A549 (cell line): ENCODE measurements at regions not wholly inside any gene's neighbourhood (a gene's known extent, or its start where the extent isn't known, plus 50 kb on each side); places are given as distances from the start of the nearest gene placed in this dataset.

Experiments used
- ATAC-seq, 2 experiments: fragments of 200-7000 bp in 1 of 2; fragments of >200 bp in 1 of 2; cut with Nextera tagmentation in 1 of 2; cut with Tn5 transposase in 1 of 2; 3 replicates each; pipeline versions ENCODE4 v1.8.0 to v1.9.1; 2018 to 2020; ENCODE audit warnings: mild to moderate bottlenecking in 1 of 2, moderate library complexity in 1 of 2
- CTCF ChIA-PET: fragments of 300-600 bp; sonication (Branson Sonifier 250); formaldehyde crosslinking; extraction: SDS; loops from one replicate; lab custom pipeline; 2021; ENCODE audit warnings: antibody characterized with exemption, inconsistent platforms; lab: Yijun Ruan, JAX
- POLR2A ChIA-PET: fragments of 350-600 bp; formaldehyde crosslinking; extraction: SDS; loops from one replicate; lab custom pipeline; 2021; ENCODE audit warnings: antibody characterized with exemption, inconsistent platforms; lab: Yijun Ruan, JAX
- DNase-seq, 2 experiments: peaks; one replicate each; pipeline versions ENCODE4 v3.0.0 to v3.0.0-alpha.2; 2011 to 2016; ENCODE audit warnings: low read depth in 1 of 2, low spot score in 1 of 2
- FAIRE-seq: peaks from 2 replicates; lab custom pipeline; 2011; peaks lifted over from hg19 to GRCh38; lab: Jason Lieb, UNC
- H3K27ac ChIP-seq, 2 experiments: fragments of >200 bp; sonication (Bioruptor Twin); formaldehyde crosslinking; 3 replicates each; pipeline ENCODE4 v1.5.1; 2016 to 2017
- H3K4me1 ChIP-seq: fragments of >200 bp; sonication (Bioruptor Twin); formaldehyde crosslinking; 3 replicates; pipeline ENCODE4 v1.6.1; 2016
- H3K4me2 ChIP-seq: fragments of >200 bp; sonication (Bioruptor Twin); formaldehyde crosslinking; 3 replicates; pipeline ENCODE4 v1.6.1; 2016
- H3K4me3 ChIP-seq: fragments of >200 bp; sonication (Bioruptor Twin); formaldehyde crosslinking; 3 replicates; pipeline ENCODE4 v1.5.1; 2016
- H3K9me3 ChIP-seq: fragments of >200 bp; sonication (Bioruptor Twin); formaldehyde crosslinking; 3 replicates; pipeline ENCODE4 v1.6.1; 2016
- BCL3 ChIP-seq: fragments of >200 bp; sonication (Bioruptor Twin); formaldehyde crosslinking; IDR thresholded peaks from 3 replicates; pipeline ENCODE4 v1.6.1; 2016
- E2F6 ChIP-seq: IDR thresholded peaks from 2 replicates; pipeline ENCODE4 v1.6.1; 2012; ENCODE audit warnings: low read depth, borderline replicate concordance
- ELK1 ChIP-seq: fragments of 150-350 bp; IDR thresholded peaks from 2 replicates; pipeline ENCODE4 v1.6.1; 2014; ENCODE audit warnings: low read depth, mild to moderate bottlenecking, low read length
- EP300 ChIP-seq, 2 experiments: fragments of >200 bp; sonication (Bioruptor Twin); formaldehyde crosslinking; IDR thresholded peaks; 2 replicates in 1 of 2; 3 replicates in 1 of 2; pipeline ENCODE4 v1.6.1; 2016 to 2017
- FOXS1 ChIP-seq: fragments of 250-450 bp; sonication (Bioruptor Pico); IDR thresholded peaks from 2 replicates; pipeline ENCODE4 v1.5.0; 2020; ENCODE audit warnings: mild to moderate bottlenecking, moderate library complexity
- HDAC2 ChIP-seq: fragments of 200-600 bp; sonication (generic); IDR thresholded peaks from 2 replicates; pipeline ENCODE4 v1.6.1; 2016
- HOXA7 ChIP-seq: fragments of 250-450 bp; sonication (Bioruptor Pico); IDR thresholded peaks from 2 replicates; pipeline ENCODE4 v1.5.0; 2020; ENCODE audit warnings: mild to moderate bottlenecking, moderate library complexity
- JUNB ChIP-seq: fragments of >200 bp; sonication (Bioruptor Twin); formaldehyde crosslinking; IDR thresholded peaks from 2 replicates; pipeline ENCODE4 v1.6.1; 2016
- KDM1A ChIP-seq: fragments of 200-600 bp; sonication (generic); IDR thresholded peaks from 2 replicates; pipeline ENCODE4 v1.6.1; 2016; ENCODE audit warnings: low read depth, mild to moderate bottlenecking
- KDM5A ChIP-seq: fragments of 200-600 bp; sonication (generic); IDR thresholded peaks from 2 replicates; pipeline ENCODE4 v1.6.1; 2016; ENCODE audit warnings: antibody characterized with exemption, mild to moderate bottlenecking
- MAX ChIP-seq: IDR thresholded peaks from 2 replicates; pipeline ENCODE4 v1.6.1; 2012
- MYC ChIP-seq: IDR thresholded peaks from 2 replicates; pipeline ENCODE4 v1.6.1; 2012; ENCODE audit warnings: mild to moderate bottlenecking, inconsistent platforms, low read length, improper control_type of control experiment, borderline replicate concordance
- NFE2L2 ChIP-seq: fragments of 150-350 bp; conservative IDR thresholded peaks from 2 replicates; pipeline ENCODE4 v1.6.1; 2014; ENCODE audit warnings: low read length
- NPAS2 ChIP-seq: fragments of 250-450 bp; sonication (Bioruptor Pico); IDR thresholded peaks from 2 replicates; pipeline ENCODE4 v1.8.0; 2022; ENCODE audit warnings: mild to moderate bottlenecking, moderate library complexity, borderline replicate concordance
- PBX3 ChIP-seq: IDR thresholded peaks from 2 replicates; pipeline ENCODE4 v1.6.1; 2012
- POLR2A ChIP-seq: IDR thresholded peaks from 2 replicates; pipeline ENCODE4 v1.6.1; 2012; ENCODE audit warnings: mild to moderate bottlenecking, low read length
- RAD21 ChIP-seq, 2 experiments: fragments of >200 bp in 1 of 2; sonication (Bioruptor Twin) in 1 of 2; formaldehyde crosslinking in 1 of 2; IDR thresholded peaks in 1 of 2; conservative IDR thresholded peaks in 1 of 2; 2 replicates in 1 of 2; 3 replicates in 1 of 2; pipeline ENCODE4 v1.6.1; 2012 to 2018; ENCODE audit warnings: inconsistent platforms in 1 of 2
- RCOR1 ChIP-seq: fragments of 150-350 bp; IDR thresholded peaks from 2 replicates; pipeline ENCODE4 v1.6.1; 2014; ENCODE audit warnings: antibody characterized with exemption, low read length, low read depth
- REST ChIP-seq: fragments of 200-600 bp; sonication (generic); IDR thresholded peaks from 2 replicates; pipeline ENCODE4 v1.6.1; 2016; ENCODE audit warnings: antibody characterized with exemption, mild to moderate bottlenecking, moderate library complexity
- SMC3 ChIP-seq: fragments of >200 bp; sonication (Bioruptor Twin); formaldehyde crosslinking; IDR thresholded peaks from 3 replicates; pipeline ENCODE4 v1.6.1; 2018; ENCODE audit warnings: inconsistent platforms
- ZNF302 ChIP-seq: fragments of 250-450 bp; sonication (Bioruptor Pico); IDR thresholded peaks from 2 replicates; pipeline ENCODE4 v1.9.0; 2021; ENCODE audit warnings: inconsistent platforms, mild to moderate bottlenecking, moderate library complexity
- WGBS: methylation state at CpG from one replicate; pipeline ENCODE4 v1.1.6; 2017; ENCODE audit errors: missing lambda C conversion rate; 5-methylcytosine and 5-hydroxymethylcytosine counted together

- Histone ChIP-seq H3K9me3 (no peaks in the 10 kb centered on the region), H3K4me1 (no peaks in the 10 kb centered on the region), H3K4me2 (no peak overlapping the region), H3K27ac (no peak overlapping the region), H3K4me3 (no peak overlapping the region)
- ChIA-PET POLR2A (no interaction called here), CTCF (no interaction called here)
- no peak for FAIRE-seq
- 10% methylated on average over 2 of the region's 2 CpGs for WGBS
- ATAC-seq: no peak
- TF ChIP-seq EP300 (IDR thresholded peaks at IDR 0.05) (no peak), RAD21 (conservative IDR thresholded peaks at IDR 0.05 in 1 of 2, IDR thresholded peaks at IDR 0.05 in 1 of 2) (no peak), MYC (no peak), HDAC2 (no peak), NPAS2 (no peak), PBX3 (no peak), POLR2A (no peak), FOXS1 (CRISPR knock-in tag) (no peak), MAX (no peak), JUNB (no peak), KDM1A (no peak), RCOR1 (no peak), KDM5A (no peak), SMC3 (no peak), REST (no peak), E2F6 (no peak)
- no peak for DNase-seq
Observed at GRCh38 chr20:12649234-12649633, 359.5 kb upstream of the SPTLC3 start.

GRCh38 chr20:12653642-12654041 lies 355.1 kb upstream of the SPTLC3 start:
- ATAC-seq (no peak), FAIRE-seq (no peak), DNase-seq (no peak)
- CTCF ChIA-PET: no interaction called here
- H3K4me1 ChIP-seq: no peaks in the 10 kb centered on the region
- H3K4me3 ChIP-seq: no peak overlapping the region
- TF ChIP-seq NFE2L2 (no peak), BCL3 (no peak), ELK1 (no peak), HOXA7 (CRISPR knock-in tag) (no peak), REST (no peak), ZNF302 (CRISPR knock-in tag) (no peak), HDAC2 (no peak)
- no peak overlapping the region for H3K4me2 ChIP-seq
- POLR2A ChIA-PET: no interaction called here
- H3K9me3 ChIP-seq: no peaks in the 10 kb centered on the region
- no peak overlapping the region for H3K27ac ChIP-seq
